NB4 (cell line): ENCODE measurements at regions not wholly inside any gene's neighbourhood (a gene's known extent, or its start where the extent isn't known, plus 50 kb on each side); places are given as distances from the start of the nearest gene placed in this dataset.

Experiments
- DNase-seq: peaks from one replicate; pipeline ENCODE4 v3.0.0; 2010; ENCODE audit warnings: low read depth
- H3K4me3 ChIP-seq: one replicate; pipeline ENCODE4 v1.5.1; 2011; ENCODE audit warnings: mild to moderate bottlenecking, low read depth, low read length, moderate library complexity
- CTCF ChIP-seq: IDR thresholded peaks from one replicate; pipeline ENCODE4 v1.5.1; 2012; ENCODE audit warnings: low read depth, low read length
- MAX ChIP-seq: IDR thresholded peaks from 2 replicates; pipeline ENCODE4 v1.6.1; 2011; ENCODE audit warnings: low read depth, low read length
- MYC ChIP-seq: IDR thresholded peaks from 2 replicates; pipeline ENCODE4 v1.6.1; 2011; ENCODE audit warnings: low read depth, low read length
- POLR2A ChIP-seq: IDR thresholded peaks from 2 replicates; pipeline ENCODE4 v1.6.1; 2011; ENCODE audit warnings: mild to moderate bottlenecking; ENCODE audit not compliant: insufficient read length; ENCODE audit errors: extremely low read depth

GRCh38 chr6:6405997-6406714, 85.7 kb upstream of the F13A1 start:
- no peak for TF ChIP-seq MAX
- TF ChIP-seq POLR2A, result no peak
- TF ChIP-seq CTCF, result no peak
- no peak for TF ChIP-seq MYC
- DNase-seq, result no peak
- no peak overlapping the region for H3K4me3 ChIP-seq

GRCh38 chr6:6406715-6407070, 86.2 kb upstream of the F13A1 start:
- TF ChIP-seq POLR2A, result no peak
- no peak for TF ChIP-seq MYC
- TF ChIP-seq CTCF, result no peak
- TF ChIP-seq MAX, result no peak
- H3K4me3 ChIP-seq, result no peak overlapping the region
- no peak for DNase-seq

- no peak for TF ChIP-seq CTCF
- TF ChIP-seq MYC, result no peak
- no peak for TF ChIP-seq POLR2A
- no peak for TF ChIP-seq MAX
- peak; percentile 69 for DNase-seq
- H3K4me3 ChIP-seq, result peak overlapping the region; percentile 29
These were observed 86.7 kb upstream of the F13A1 start for GRCh38 chr6:6407071-6407741.

- no peak overlapping the region for H3K4me3 ChIP-seq
- no peak for TF ChIP-seq CTCF
- TF ChIP-seq MAX, result no peak
- no peak for TF ChIP-seq MYC
- TF ChIP-seq POLR2A, result no peak
- DNase-seq, result no peak
These were observed 89.1 kb upstream of the F13A1 start for GRCh38 chr6:6409397-6410030.

GRCh38 chr6:6411115-6411514, 90.7 kb upstream of the F13A1 start:
- TF ChIP-seq CTCF (no peak), MAX (no peak), MYC (no peak), POLR2A (no peak)
- H3K4me3 ChIP-seq, result no peak overlapping the region
- no peak for DNase-seq
